GM23338 (cell line): ENCODE measurements at regions not wholly inside any gene's neighbourhood (a gene's known extent, or its start where the extent isn't known, plus 50 kb on each side); places are given as distances from the start of the nearest gene placed in this dataset.

Experiments
- ATAC-seq: fragments of 200-7000 bp; cut with Tn5 transposase; 3 replicates; pipeline ENCODE4 v1.9.1; 2020
- DNase-seq: peaks from one replicate; pipeline ENCODE4 v3.0.0-alpha.2; 2015; ENCODE audit warnings: low spot score
- H2AFZ ChIP-seq: fragments of 200-600 bp; sonication (generic); 2 replicates; pipeline ENCODE4 v1.8.0; 2016; ENCODE audit warnings: antibody characterized with exemption, mild to moderate bottlenecking, moderate library complexity
- H3F3A ChIP-seq: fragments of 200-600 bp; sonication (generic); replicated peaks from 2 replicates; pipeline ENCODE4 v1.8.0; 2017; ENCODE audit warnings: antibody characterized with exemption, mixed run types, low read depth
- H3K27ac ChIP-seq: fragments of 200-600 bp; sonication (generic); 2 replicates; pipeline ENCODE4 v1.6.1; 2016; ENCODE audit warnings: low read depth
- H3K27me3 ChIP-seq: fragments of 200-600 bp; sonication (generic); 2 replicates; pipeline ENCODE4 v1.8.0; 2016; ENCODE audit warnings: mild to moderate bottlenecking, mixed run types, moderate library complexity; ENCODE audit not compliant: insufficient read depth
- H3K36me3 ChIP-seq: fragments of 200-600 bp; sonication (generic); 2 replicates; pipeline ENCODE4 v1.8.0; 2016; ENCODE audit warnings: mild to moderate bottlenecking; ENCODE audit not compliant: insufficient read depth
- H3K4me1 ChIP-seq: fragments of 200-600 bp; sonication (generic); 2 replicates; pipeline ENCODE4 v1.8.0; 2016; ENCODE audit warnings: mild to moderate bottlenecking, moderate library complexity; ENCODE audit not compliant: insufficient read depth
- H3K4me2 ChIP-seq: fragments of 200-600 bp; sonication (generic); 2 replicates; pipeline ENCODE4 v1.7.1; 2017; ENCODE audit warnings: mixed run types
- H3K4me3 ChIP-seq: fragments of 200-600 bp; sonication (generic); 2 replicates; pipeline ENCODE4 v1.6.1; 2016; ENCODE audit warnings: mixed run types
- H3K79me2 ChIP-seq: fragments of 200-600 bp; sonication (generic); replicated peaks from 2 replicates; pipeline ENCODE4 v1.8.0; 2017; ENCODE audit warnings: mild to moderate bottlenecking; ENCODE audit not compliant: insufficient read depth
- H3K9me2 ChIP-seq: fragments of 200-600 bp; sonication (generic); 2 replicates; pipeline ENCODE4 v1.8.0; 2017; ENCODE audit not compliant: insufficient read depth
- H4K20me1 ChIP-seq: fragments of 200-600 bp; sonication (generic); replicated peaks from 2 replicates; pipeline ENCODE4 v1.8.0; 2017; ENCODE audit warnings: mild to moderate bottlenecking; ENCODE audit not compliant: insufficient read depth
- H3K27ac Mint-ChIP-seq: 2 replicates; pipeline ENCODE4 v1.8.0; 2020; ENCODE audit warnings: inconsistent platforms, mild to moderate bottlenecking, moderate library complexity, mixed read lengths
- H3K27me3 Mint-ChIP-seq: 3 replicates; pipeline ENCODE4 v1.8.0; 2022; ENCODE audit warnings: low read depth, mild to moderate bottlenecking, moderate library complexity, mixed read lengths, inconsistent platforms; ENCODE audit not compliant: insufficient read depth, poor library complexity
- H3K36me3 Mint-ChIP-seq: 3 replicates; pipeline ENCODE4 v1.8.0; 2021; ENCODE audit warnings: low read depth, mild to moderate bottlenecking, inconsistent platforms, moderate library complexity, mixed read lengths
- H3K4me1 Mint-ChIP-seq: 3 replicates; pipeline ENCODE4 v1.8.0; 2020; ENCODE audit warnings: mild to moderate bottlenecking, inconsistent platforms, mixed read lengths
- H3K4me3 Mint-ChIP-seq: 3 replicates; pipeline ENCODE4 v1.8.0; 2021; ENCODE audit warnings: moderate library complexity, mild to moderate bottlenecking, inconsistent platforms, mixed read lengths
- H3K9me3 Mint-ChIP-seq: 3 replicates; pipeline ENCODE4 v1.8.0; 2020; ENCODE audit warnings: moderate library complexity, mild to moderate bottlenecking, inconsistent platforms, mixed read lengths
- CREB1 ChIP-seq: fragments of 250-450 bp; sonication (Bioruptor Pico); IDR thresholded peaks from 2 replicates; pipeline ENCODE4 v1.5.0; 2020; ENCODE audit warnings: low read depth, mild to moderate bottlenecking, moderate library complexity
- ETS1 ChIP-seq: IDR thresholded peaks from 2 replicates; pipeline ENCODE4 v1.6.1; 2016; ENCODE audit warnings: antibody characterized with exemption
- EZH2 ChIP-seq: fragments of 200-600 bp; sonication (generic); IDR thresholded peaks from one replicate; pipeline ENCODE4 v1.8.0; 2017; ENCODE audit warnings: antibody characterized with exemption, mild to moderate bottlenecking, low read depth; ENCODE audit not compliant: unreplicated experiment
- EZH2phosphoT487 ChIP-seq: fragments of 200-600 bp; sonication (generic); IDR thresholded peaks from one replicate; pipeline ENCODE4 v1.8.1; 2018; ENCODE audit warnings: antibody characterized with exemption; ENCODE audit not compliant: unreplicated experiment
- JUNB ChIP-seq: IDR thresholded peaks from one replicate; pipeline ENCODE4 v1.6.1; 2016; ENCODE audit warnings: antibody characterized with exemption; ENCODE audit not compliant: unreplicated experiment
- NANOG ChIP-seq: IDR thresholded peaks from 2 replicates; pipeline ENCODE4 v1.6.1; 2016; ENCODE audit warnings: antibody characterized with exemption, borderline replicate concordance
- POLR2AphosphoS5 ChIP-seq: IDR thresholded peaks from 2 replicates; pipeline ENCODE4 v1.6.1; 2016; ENCODE audit warnings: antibody characterized with exemption, low read depth
- STAT1 ChIP-seq: IDR thresholded peaks from one replicate; pipeline ENCODE4 v1.6.1; 2016; ENCODE audit warnings: antibody characterized with exemption; ENCODE audit not compliant: unreplicated experiment
- ZNF114 ChIP-seq: fragments of 250-450 bp; sonication (Bioruptor Pico); IDR thresholded peaks from 2 replicates; pipeline ENCODE4 v1.5.0; 2020; ENCODE audit warnings: mild to moderate bottlenecking, moderate library complexity
- ZNF331 ChIP-seq: fragments of 250-450 bp; sonication (Bioruptor Pico); IDR thresholded peaks from 2 replicates; pipeline ENCODE4 v1.5.0; 2020; ENCODE audit warnings: low read depth, mild to moderate bottlenecking, moderate library complexity
- TF ChIP-seq, protein P1 (sequence below): fragments of 250-450 bp; sonication (Bioruptor Pico); IDR thresholded peaks from 2 replicates; pipeline ENCODE4 v1.5.0; 2020; ENCODE audit warnings: mild to moderate bottlenecking, moderate library complexity
- TF ChIP-seq, protein P2 (sequence below), 2 experiments: fragments of 200-600 bp in 1 of 2; sonication (generic) in 1 of 2; conservative IDR thresholded peaks; 2 replicates each; pipeline versions ENCODE4 v1.5.1 to v1.6.1; 2016 to 2017; ENCODE audit warnings: antibody characterized with exemption in 2 of 2, low read depth in 2 of 2, mild to moderate bottlenecking in 2 of 2, moderate library complexity in 1 of 2

DNA sequence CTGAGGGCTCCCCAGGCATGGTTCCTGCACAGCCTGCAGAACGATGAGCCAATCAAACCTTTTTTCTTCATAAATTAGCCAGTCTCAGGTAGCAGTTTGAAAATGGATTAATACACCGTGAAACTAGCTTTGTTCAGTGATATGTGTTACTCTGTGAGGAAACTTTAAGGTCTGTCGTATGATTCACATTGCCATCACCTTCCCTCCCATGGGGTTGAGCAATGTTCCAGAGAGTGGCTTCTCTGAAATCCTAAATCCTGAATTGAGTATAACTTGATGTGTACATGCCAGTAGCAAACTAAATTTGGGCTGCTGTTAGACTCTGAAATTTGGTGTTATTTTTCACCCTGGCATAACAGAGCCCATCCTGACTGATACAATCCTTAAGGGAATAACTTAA is 866.4 kb upstream of the C9orf72 start (continued):
- no peak for TF ChIP-seq NANOG
- no peak for TF ChIP-seq EZH2
- no peak for TF ChIP-seq ETS1
- no peak for TF ChIP-seq POLR2AphosphoS5
- TF ChIP-seq, protein P1, sequence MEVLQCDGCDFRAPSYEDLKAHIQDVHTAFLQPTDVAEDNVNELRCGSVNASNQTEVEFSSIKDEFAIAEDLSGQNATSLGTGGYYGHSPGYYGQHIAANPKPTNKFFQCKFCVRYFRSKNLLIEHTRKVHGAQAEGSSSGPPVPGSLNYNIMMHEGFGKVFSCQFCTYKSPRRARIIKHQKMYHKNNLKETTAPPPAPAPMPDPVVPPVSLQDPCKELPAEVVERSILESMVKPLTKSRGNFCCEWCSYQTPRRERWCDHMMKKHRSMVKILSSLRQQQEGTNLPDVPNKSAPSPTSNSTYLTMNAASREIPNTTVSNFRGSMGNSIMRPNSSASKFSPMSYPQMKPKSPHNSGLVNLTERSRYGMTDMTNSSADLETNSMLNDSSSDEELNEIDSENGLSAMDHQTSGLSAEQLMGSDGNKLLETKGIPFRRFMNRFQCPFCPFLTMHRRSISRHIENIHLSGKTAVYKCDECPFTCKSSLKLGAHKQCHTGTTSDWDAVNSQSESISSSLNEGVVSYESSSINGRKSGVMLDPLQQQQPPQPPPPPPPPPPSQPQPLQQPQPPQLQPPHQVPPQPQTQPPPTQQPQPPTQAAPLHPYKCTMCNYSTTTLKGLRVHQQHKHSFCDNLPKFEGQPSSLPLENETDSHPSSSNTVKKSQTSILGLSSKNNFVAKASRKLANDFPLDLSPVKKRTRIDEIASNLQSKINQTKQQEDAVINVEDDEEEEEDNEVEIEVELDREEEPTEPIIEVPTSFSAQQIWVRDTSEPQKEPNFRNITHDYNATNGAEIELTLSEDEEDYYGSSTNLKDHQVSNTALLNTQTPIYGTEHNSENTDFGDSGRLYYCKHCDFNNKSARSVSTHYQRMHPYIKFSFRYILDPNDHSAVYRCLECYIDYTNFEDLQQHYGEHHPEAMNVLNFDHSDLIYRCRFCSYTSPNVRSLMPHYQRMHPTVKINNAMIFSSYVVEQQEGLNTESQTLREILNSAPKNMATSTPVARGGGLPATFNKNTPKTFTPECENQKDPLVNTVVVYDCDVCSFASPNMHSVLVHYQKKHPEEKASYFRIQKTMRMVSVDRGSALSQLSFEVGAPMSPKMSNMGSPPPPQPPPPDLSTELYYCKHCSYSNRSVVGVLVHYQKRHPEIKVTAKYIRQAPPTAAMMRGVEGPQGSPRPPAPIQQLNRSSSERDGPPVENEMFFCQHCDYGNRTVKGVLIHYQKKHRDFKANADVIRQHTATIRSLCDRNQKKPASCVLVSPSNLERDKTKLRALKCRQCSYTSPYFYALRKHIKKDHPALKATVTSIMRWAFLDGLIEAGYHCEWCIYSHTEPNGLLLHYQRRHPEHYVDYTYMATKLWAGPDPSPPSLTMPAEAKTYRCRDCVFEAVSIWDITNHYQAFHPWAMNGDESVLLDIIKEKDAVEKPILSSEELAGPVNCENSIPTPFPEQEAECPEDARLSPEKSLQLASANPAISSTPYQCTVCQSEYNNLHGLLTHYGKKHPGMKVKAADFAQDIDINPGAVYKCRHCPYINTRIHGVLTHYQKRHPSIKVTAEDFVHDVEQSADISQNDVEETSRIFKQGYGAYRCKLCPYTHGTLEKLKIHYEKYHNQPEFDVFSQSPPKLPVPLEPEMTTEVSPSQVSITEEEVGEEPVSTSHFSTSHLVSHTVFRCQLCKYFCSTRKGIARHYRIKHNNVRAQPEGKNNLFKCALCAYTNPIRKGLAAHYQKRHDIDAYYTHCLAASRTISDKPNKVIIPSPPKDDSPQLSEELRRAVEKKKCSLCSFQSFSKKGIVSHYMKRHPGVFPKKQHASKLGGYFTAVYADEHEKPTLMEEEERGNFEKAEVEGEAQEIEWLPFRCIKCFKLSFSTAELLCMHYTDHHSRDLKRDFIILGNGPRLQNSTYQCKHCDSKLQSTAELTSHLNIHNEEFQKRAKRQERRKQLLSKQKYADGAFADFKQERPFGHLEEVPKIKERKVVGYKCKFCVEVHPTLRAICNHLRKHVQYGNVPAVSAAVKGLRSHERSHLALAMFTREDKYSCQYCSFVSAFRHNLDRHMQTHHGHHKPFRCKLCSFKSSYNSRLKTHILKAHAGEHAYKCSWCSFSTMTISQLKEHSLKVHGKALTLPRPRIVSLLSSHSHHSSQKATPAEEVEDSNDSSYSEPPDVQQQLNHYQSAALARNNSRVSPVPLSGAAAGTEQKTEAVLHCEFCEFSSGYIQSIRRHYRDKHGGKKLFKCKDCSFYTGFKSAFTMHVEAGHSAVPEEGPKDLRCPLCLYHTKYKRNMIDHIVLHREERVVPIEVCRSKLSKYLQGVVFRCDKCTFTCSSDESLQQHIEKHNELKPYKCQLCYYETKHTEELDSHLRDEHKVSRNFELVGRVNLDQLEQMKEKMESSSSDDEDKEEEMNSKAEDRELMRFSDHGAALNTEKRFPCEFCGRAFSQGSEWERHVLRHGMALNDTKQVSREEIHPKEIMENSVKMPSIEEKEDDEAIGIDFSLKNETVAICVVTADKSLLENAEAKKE: no peak
- TF ChIP-seq EZH2phosphoT487: no peak
- TF ChIP-seq STAT1: no peak

DNA sequence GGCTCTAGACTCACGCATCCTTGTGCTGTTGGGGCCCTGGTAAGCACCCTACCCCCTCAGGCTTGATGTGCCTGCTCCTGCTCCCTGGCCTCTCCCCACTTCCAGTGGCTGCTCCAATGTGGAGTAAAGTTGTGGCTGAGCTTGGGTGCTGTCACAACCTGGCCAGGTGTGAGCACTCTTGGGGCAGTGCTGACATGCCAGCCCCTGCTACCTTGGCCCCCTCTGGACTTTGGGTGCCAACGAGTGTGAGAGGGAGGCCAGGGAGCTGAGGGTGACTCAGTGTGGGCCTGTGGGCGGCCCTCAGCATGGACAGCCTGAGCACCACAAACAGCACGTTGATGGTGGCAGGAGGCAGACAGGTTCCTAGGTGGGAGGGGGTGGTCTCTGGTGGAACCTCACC is 870.2 kb upstream of the C9orf72 start:
- H3K36me3 Mint-ChIP-seq: peaks cover 19% of the 10 kb centered on the region
- H3K9me3 Mint-ChIP-seq: peaks cover 22% of the 10 kb centered on the region
- DNase-seq (no peak), ATAC-seq (no peak)
- H3K4me1 ChIP-seq: no peaks in the 10 kb centered on the region
- no peak overlapping the region for H3K4me2 ChIP-seq
- no peak overlapping the region for H3K27ac ChIP-seq
- 0 out of 2 replicates have a peak, but pooled peaks cover 1% of the 10 kb centered on the region for H3K9me2 ChIP-seq
- H3K4me3 Mint-ChIP-seq: no peak overlapping the region
- no peak overlapping the region for H3K4me3 ChIP-seq
- no peaks in the 10 kb centered on the region for H4K20me1 ChIP-seq
- H3K79me2 ChIP-seq: no peaks in the 10 kb centered on the region
- H2AFZ ChIP-seq: no peak overlapping the region
- no peaks in the 10 kb centered on the region for H3K36me3 ChIP-seq
- no peak overlapping the region for H3K27ac Mint-ChIP-seq
- H3K27me3 Mint-ChIP-seq: no peaks in the 10 kb centered on the region
- no peaks in the 10 kb centered on the region for H3F3A ChIP-seq
- H3K27me3 ChIP-seq: no peaks in the 10 kb centered on the region
- H3K4me1 Mint-ChIP-seq: no peaks in the 10 kb centered on the region
- TF ChIP-seq, protein P2, sequence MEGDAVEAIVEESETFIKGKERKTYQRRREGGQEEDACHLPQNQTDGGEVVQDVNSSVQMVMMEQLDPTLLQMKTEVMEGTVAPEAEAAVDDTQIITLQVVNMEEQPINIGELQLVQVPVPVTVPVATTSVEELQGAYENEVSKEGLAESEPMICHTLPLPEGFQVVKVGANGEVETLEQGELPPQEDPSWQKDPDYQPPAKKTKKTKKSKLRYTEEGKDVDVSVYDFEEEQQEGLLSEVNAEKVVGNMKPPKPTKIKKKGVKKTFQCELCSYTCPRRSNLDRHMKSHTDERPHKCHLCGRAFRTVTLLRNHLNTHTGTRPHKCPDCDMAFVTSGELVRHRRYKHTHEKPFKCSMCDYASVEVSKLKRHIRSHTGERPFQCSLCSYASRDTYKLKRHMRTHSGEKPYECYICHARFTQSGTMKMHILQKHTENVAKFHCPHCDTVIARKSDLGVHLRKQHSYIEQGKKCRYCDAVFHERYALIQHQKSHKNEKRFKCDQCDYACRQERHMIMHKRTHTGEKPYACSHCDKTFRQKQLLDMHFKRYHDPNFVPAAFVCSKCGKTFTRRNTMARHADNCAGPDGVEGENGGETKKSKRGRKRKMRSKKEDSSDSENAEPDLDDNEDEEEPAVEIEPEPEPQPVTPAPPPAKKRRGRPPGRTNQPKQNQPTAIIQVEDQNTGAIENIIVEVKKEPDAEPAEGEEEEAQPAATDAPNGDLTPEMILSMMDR (conservative IDR thresholded peaks at IDR 0.05; ENCODE audit: low read depth in 2 of 2): no peak
- no peak for TF ChIP-seq POLR2AphosphoS5
- no peak for TF ChIP-seq EZH2phosphoT487
- TF ChIP-seq ZNF331 (CRISPR knock-in tag): no peak
- no peak for TF ChIP-seq CREB1 (CRISPR knock-in tag)
- TF ChIP-seq JUNB: no peak
- TF ChIP-seq ZNF114 (CRISPR knock-in tag): no peak
- no peak for TF ChIP-seq NANOG
- TF ChIP-seq EZH2: no peak
- no peak for TF ChIP-seq ETS1
